PC-3 (cell line): ENCODE measurements at regions not wholly inside any gene's neighbourhood (a gene's known extent, or its start where the extent isn't known, plus 50 kb on each side); places are given as distances from the start of the nearest gene placed in this dataset.

Source experiments
- CTCF ChIP-seq: fragments of 300-600 bp; sonication (generic); conservative IDR thresholded peaks from 2 replicates; pipeline ENCODE4 v1.5.1; 2017; ENCODE audit warnings: antibody characterized with exemption, low read depth, mild to moderate bottlenecking, low read length
- EZH2 ChIP-seq: fragments of 300-600 bp; sonication (generic); IDR thresholded peaks from one replicate; pipeline ENCODE4 v1.6.1; 2017; ENCODE audit warnings: antibody characterized with exemption, mild to moderate bottlenecking, low read length; ENCODE audit not compliant: unreplicated experiment
- EZH2phosphoT487 ChIP-seq: fragments of 300-600 bp; sonication (generic); IDR thresholded peaks from 2 replicates; pipeline ENCODE4 v1.6.1; 2018; ENCODE audit warnings: mild to moderate bottlenecking, antibody characterized with exemption, low read length, borderline replicate concordance

GRCh38 chr3:104566054-104566453, 800.7 kb upstream of the ALCAM start:
- TF ChIP-seq CTCF, result no peak
- TF ChIP-seq EZH2, result no peak
- TF ChIP-seq EZH2phosphoT487, result no peak
